SKM-1 treated with dmso at 0.1 percent for 144 hours (cell line): ENCODE measurements at regions not wholly inside any gene's neighbourhood (a gene's known extent, or its start where the extent isn't known, plus 50 kb on each side); places are given as distances from the start of the nearest gene placed in this dataset.
"Not testable (repeated sequence)": the region's sequence is repeated elsewhere in the genome, so short reads cannot be mapped to it uniquely, and the experiment has no call there.

Experiments
- DNase-seq: peaks from one replicate; lab custom pipeline; 2025; ENCODE audit not compliant: unreplicated experiment; lab: John Stamatoyannopoulos, UW

- no peak for DNase-seq
These were observed 381.4 kb upstream of the PODXL start for GRCh38 chr7:131937868-131938267.

DNA sequence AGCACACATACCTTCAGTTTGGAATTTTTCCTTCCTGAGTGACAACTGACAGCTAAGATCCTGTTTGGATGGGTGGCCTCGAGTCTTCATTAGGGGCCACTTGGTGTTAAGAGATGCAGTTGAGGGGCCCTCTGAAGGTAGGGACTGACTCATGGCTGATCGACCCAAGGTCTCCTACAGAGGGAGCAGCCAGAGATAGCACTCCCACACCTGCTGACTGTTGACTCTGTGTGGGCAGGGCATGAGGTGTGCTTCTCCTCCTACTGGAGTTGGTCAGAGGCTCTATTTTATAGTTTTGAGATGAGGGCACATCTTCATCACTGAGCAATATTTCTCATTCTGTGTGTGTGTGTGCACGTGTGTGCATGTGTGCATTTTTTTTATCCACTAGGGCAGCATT, 378.8 kb upstream of the PODXL start:
- no peak for DNase-seq

- no peak for DNase-seq
These were observed 378.0 kb upstream of the PODXL start for GRCh38 chr7:131934452-131934851.

- DNase-seq, result no peak
These were observed 377.4 kb upstream of the PODXL start for GRCh38 chr7:131933751-131934289.

GRCh38 chr7:131933219-131933618, 376.8 kb upstream of the PODXL start:
- DNase-seq, result not testable (repeated sequence)

- no peak for DNase-seq
These were observed 375.8 kb upstream of the PODXL start for GRCh38 chr7:131932271-131932670.

DNA sequence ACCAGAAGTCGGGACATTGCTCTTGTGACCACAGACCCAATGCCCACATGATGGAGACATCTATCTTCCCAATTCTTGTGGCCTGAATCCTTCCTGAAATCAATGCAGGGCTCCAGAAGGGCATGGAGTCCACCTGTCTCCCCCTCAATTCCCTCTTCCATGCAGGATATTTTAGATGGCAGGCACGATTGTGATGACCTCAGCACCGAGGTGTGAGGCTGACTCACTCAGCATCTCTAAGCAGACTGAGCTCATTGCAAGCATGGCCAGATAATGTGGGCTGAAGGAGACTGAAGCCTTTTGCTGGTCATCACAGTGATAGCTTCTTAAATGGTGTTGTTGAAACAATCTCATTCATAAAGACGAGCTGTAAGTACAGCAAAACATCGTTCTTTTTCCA, 374.9 kb upstream of the PODXL start:
- no peak for DNase-seq

DNA sequence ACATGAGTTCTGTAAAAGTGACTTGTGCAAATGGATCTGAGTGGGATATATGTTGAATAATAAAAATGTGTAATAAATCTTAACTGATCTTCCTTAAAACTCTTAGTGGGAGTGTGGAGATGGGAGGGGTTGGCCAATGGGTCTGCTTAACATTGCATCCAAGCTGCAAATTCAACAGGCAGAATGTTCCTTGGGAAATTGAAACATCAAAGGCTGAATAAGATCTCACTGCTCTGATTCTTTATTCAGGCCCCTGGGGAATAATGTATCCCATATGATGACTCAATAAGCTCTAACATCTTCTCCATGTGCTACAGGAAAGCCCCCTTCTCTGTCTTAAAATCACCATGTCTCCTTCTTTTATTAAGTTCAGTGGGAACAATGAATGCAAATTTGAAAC, 373.2 kb upstream of the PODXL start:
- no peak for DNase-seq

DNA sequence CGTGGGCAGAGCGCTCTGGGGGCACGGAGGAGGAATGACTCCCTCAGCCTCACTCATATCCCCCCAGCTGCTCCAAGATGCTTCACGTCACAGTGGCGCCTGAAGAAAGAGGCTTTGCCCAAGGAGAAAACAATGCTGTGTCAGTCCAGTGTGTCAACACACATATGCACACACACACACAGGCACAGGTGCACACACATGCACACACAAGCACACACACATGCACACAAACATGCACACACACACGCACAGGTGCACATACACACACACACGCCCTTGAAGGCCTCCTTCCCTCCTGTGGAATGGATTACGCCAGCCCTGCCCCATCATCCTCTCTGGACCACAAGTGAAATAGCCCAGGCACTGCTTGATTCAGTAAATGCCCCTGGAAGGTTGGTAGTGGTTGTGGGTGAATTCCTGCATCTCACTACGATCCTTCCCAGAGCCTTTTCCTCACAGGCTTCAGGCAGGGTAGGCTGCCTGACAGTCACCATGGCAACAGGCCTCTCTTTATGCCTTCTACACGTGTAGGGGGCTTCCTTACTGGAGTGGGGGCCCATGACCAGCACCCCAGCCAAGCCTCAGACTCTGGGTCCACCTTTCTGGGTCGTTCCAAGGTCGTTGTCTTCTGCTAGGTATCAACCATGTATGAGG, 371.5 kb upstream of the PODXL start:
- DNase-seq, result no peak

- DNase-seq, result no peak
These were observed 369.2 kb upstream of the PODXL start for GRCh38 chr7:131925636-131926035.

GRCh38 chr7:131924857-131925256, 368.4 kb upstream of the PODXL start:
- DNase-seq, result no peak

- DNase-seq, result not testable (repeated sequence)
These were observed 366.5 kb upstream of the PODXL start for GRCh38 chr7:131922948-131923347.

DNA sequence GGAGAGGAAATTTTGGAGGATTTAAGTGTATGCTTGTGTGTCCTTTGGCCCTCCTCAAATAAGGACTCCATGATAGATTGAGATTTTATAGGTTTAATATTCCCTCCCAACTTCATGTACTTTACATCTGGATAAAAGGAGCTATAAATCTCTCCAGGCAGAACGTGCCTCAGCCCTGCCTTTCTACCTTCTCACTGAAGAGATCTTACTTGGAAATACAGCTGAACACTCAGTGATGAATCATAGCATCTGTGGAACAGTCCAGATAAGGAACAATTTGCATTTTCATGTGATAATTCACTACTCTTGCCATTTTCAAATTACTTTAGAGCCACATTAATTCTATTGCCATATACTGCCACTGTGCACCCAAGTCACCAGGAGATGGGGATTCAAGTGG, 364.6 kb upstream of the PODXL start:
- DNase-seq, result no peak

DNA sequence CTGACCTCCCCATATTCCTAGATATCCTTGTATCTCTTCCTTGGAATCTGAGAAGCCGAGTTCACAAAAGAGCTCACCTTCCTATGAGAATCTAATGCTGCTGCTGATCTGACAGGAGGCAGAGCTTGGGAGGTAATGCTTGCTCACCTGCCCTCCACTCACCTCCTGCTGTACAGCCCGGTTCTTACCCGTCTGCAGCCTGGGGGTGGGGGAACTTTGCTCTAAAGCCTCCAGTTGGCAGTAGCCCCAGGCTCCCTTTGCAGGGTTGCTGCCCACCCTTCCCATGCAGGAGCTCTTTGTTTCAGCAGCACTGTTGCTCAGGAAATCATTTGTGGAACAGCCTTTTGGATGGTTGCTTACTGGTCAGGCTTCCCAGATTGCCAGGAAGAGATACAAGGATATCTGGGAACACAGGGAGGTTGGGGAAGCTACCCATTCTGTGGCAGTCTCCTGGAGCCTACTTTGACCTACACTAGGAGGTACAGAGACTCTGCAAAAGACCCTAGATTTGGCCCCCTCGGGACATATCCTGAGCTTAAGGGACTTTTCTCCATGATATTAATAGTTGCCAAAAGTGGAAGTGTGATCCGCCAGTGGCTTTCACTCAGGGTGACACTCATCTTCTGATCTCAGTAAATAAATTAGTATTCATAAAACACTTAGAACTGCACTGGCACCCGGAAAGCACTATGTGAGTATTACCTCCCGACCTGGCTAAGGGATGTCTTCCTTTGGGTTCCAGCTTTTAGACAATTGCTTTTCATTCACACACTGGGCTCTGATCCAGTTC, 363.7 kb upstream of the PODXL start:
- DNase-seq, result no peak

- DNase-seq, result no peak
These were observed 354.7 kb upstream of the PODXL start for GRCh38 chr7:131911112-131911511.

DNA sequence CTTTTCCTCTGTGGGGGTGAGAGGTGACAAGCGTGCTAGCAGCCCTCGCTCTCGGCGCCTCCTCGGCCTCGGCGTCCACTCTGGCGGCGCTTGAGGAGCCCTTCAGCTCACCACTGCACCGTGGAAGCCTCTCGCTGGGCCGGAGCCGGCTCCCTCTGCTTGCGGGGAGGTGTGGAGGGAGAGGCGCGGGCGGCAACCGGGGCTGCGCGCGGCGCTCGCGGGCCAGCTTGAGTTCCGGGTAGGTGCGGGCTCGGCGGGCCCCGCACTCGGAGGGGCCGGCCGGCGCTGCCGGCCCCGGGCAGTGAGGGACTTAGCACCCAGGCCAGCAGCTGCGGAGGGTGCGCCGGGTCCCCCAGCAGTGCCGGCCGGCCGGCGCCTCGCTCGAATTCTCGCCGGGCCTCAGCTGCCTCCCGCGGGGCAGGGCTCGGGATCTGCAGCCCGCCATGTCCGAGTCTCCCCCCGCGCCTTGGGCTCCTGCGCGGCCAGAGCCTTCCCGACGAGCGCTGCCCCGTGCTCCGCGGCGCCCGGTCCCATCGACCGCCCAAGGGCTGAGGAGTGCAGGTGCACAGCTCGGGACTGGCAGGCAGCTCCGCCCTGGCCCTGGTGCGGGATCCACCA, 352.8 kb upstream of the PODXL start:
- DNase-seq, result no peak

- no peak for DNase-seq
These were observed 352.3 kb upstream of the PODXL start for GRCh38 chr7:131908714-131909113.

DNA sequence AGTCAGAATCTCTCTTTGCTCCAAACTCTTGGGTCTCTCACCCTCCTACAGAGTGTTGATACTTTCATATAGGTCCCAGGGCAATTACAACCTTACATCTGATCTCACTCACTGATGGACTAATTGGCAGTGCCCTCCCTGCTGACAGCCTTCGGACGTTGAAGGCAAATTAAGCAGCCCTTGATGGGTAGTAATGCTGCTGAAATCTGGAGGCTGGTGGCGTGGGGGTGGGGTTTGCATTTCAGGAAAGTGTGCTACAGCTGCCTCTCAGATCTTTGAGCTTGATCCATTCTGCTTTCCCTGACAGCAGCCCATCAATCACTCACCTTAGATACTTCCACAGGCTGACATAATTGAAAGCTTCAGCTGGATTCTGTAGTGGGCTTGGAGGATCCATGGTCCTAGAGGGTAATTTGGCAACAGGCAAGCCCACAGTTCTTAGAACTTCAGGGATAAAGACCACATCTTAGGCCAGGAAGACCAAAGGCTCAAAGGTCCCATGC, 349.1 kb upstream of the PODXL start:
- DNase-seq, result no peak

DNA sequence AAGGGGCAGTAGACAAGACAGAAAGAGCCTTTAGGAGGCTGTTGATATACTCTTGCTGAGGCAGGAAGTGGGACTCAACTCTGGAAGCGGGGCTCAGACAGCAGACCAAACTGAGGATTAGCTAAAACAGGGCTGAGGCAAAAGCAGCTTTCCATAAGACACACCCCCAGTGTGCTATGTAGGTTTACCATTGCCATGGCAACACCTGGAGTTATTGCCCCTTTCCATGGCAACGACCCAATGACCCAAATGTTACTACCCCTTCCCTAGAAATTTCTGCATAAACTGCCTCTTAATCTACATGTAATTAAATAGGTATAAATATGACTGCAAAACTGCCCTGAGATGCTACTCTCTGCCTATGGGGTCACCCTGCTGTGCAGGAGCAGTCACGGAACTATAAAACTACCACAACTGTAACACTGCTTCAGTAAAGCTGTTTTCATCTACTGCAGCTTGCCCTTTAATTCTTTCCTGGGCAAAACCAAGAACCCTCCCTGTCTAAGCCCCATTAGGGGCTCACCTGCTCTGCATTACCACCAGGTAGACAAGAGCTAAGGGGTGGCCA, 348.4 kb upstream of the PODXL start:
- no peak for DNase-seq

DNA sequence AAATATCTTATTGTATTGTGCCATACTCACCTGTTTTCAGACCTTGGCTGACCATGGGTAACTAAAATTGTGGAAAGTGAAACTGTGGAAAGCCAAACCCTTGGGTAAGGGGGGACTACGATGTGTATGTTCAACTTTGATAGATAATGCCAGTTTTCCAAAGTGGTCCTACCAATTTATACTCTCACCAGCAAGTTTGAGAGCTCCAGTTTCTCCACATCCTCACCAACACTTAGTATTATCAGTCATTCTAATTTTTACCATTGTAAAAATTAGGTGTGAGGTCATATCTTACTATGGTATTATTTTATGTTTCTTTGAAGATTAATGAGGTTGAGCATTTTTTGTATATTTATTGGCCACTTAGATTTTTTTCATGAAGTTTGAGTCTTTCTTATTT, 346.9 kb upstream of the PODXL start:
- DNase-seq, result no peak

- no peak for DNase-seq
These were observed 344.4 kb upstream of the PODXL start for GRCh38 chr7:131900785-131901287.
